Amygdala (tissue), 56 donors: ENCODE measurements at regions not wholly inside any gene's neighbourhood (a gene's known extent, or its start where the extent isn't known, plus 50 kb on each side); places are given as distances from the start of the nearest gene placed in this dataset.

Source experiments
- DNase-seq, 56 donors: peaks; one replicate each; lab custom pipeline; 2025; lab: John Stamatoyannopoulos, UW

GRCh38 chr6:4593951-4594350 lies 182.3 kb upstream of the CDYL start:
- DNase-seq = no peak

- DNase-seq = no peak
Observed at GRCh38 chr6:4592026-4592425, 184.2 kb upstream of the CDYL start.

GRCh38 chr6:4591218-4591617 lies 185.0 kb upstream of the CDYL start:
- DNase-seq = no peak

GRCh38 chr6:4589295-4589694 lies 186.9 kb upstream of the CDYL start:
- DNase-seq = no peak

- DNase-seq = no peak
Observed at GRCh38 chr6:4588581-4588980, 187.6 kb upstream of the CDYL start.

GRCh38 chr6:4588163-4588562 lies 188.0 kb upstream of the CDYL start:
- no peak for DNase-seq

DNA sequence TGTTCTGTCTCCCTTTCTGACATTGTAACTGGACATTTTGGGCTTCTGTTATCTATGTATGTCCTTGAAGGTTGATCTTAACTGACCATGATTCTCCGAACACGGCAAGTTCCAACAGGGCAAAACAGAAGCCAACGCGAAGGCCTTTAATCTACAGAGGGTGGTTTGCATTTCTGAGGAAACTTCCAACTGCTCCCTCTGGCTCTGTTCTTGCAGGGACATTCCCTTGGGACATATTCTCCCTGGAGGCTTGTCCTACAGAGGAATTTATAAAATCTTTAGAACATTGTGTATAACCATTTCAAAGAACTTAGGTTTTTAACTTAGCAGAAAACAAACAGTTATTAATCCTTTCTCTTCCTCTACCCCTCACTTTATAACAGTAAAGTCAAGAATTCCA lies 189.0 kb upstream of the CDYL start:
- DNase-seq = no peak

GRCh38 chr6:4586469-4586859 lies 189.7 kb upstream of the CDYL start:
- no peak for DNase-seq

GRCh38 chr6:4585682-4586468 lies 190.3 kb upstream of the CDYL start:
- DNase-seq = no peak

DNA sequence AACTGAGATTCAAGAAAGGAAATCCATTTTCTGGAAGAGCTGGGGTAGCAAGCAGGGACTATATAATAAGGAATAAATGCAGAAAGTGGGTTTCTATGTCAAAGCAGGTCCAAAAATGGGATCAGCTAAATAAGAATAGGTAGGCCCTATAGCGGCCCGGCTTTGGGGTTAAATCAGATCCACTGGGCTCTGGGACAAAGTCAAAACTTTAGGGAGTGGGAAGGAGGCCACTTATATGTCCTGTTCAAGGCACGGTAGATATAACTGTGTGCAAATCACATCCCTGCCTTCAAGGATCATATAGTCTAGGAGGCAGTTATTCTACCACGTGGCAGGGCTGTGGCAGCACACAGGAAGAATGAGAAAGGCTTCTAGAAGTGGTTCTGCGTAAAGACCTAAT lies 191.4 kb upstream of the CDYL start:
- DNase-seq = no peak

- no peak for DNase-seq
Observed at GRCh38 chr6:4582506-4583417, 193.4 kb upstream of the CDYL start.

GRCh38 chr6:4581468-4582385 lies 194.5 kb upstream of the CDYL start:
- peak in 3 of 56 donors; percentile 8 to 25 (median 11) for DNase-seq

DNA sequence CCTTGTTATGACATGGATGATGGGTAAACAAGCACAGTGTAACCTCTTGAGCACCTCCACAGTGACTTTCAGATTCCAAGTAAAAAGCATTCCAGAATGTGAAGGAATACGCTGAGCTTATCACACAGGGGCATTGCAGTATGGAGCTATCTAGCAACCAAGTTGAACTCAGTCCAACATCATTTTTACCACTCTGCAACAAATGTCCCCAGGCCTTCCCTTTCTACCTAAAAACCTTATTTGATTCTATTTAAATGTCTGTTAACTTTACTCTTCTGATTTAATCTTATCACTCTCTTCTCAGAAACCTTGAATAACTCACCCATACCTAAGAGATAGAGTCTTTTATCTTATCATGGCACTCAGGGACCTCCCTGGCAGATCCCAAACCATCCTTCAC lies 195.8 kb upstream of the CDYL start:
- DNase-seq = no peak

- DNase-seq = peak in 4 of 56 donors; percentile 7 to 24 (median 16)
Observed at GRCh38 chr6:4577406-4577805, 198.8 kb upstream of the CDYL start.

- DNase-seq = no peak
Observed at GRCh38 chr6:4575714-4576113, 200.5 kb upstream of the CDYL start.

GRCh38 chr6:4574007-4574406 lies 202.2 kb upstream of the CDYL start:
- DNase-seq = no peak

DNA sequence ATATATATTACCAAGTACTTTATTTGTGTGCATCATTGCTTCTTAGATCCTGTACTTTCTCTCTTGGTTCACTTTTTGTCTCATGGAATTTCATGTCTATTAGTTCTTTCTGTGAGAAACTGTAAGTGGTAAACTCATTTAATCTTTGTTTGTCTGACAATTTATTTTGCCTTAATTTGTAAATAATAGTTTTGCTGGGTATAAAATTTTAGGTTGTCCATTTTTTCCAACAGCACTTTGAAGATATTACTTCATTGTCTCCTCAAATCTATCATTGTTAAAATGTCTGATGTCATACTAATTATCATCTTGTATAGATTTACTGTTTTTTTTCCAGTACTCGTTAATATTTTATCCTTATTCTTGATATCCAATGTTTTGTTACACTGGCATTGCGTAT lies 205.2 kb upstream of the CDYL start:
- DNase-seq = no peak

DNA sequence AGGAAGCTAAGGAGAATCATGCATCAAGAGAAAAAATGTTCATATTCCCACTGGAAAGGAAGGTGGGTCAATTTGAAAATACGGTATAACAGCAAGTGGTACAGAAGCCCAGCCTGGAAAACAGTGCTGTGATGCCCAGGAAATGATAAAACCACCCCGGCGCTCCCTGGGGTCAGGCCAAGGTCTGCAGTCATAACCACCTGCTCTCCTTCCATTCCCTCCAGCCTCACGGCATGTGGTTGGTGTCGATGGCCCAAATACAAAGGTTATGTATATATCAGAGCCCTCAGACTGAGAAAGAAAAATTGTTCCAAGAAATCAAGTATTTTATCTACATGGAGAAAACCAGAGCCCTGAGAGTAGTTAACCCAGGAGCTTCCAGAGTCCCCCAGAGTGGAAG lies 208.1 kb upstream of the CDYL start:
- no peak for DNase-seq

GRCh38 chr6:4567141-4567540 lies 209.1 kb upstream of the CDYL start:
- DNase-seq = no peak
